GM10266 (cell line): ENCODE measurements at regions not wholly inside any gene's neighbourhood (a gene's known extent, or its start where the extent isn't known, plus 50 kb on each side); places are given as distances from the start of the nearest gene placed in this dataset.

Experiments used
- DNase-seq: peaks from one replicate; pipeline ENCODE4 v3.0.0; 2012; ENCODE audit errors: extremely low spot score
- TF ChIP-seq, protein P1 (sequence below): IDR thresholded peaks from 2 replicates; pipeline ENCODE4 v1.5.1; 2012; ENCODE audit warnings: mild to moderate bottlenecking, low read depth; ENCODE audit not compliant: control insufficient read depth, insufficient read depth; ENCODE audit errors: missing control alignments

DNA sequence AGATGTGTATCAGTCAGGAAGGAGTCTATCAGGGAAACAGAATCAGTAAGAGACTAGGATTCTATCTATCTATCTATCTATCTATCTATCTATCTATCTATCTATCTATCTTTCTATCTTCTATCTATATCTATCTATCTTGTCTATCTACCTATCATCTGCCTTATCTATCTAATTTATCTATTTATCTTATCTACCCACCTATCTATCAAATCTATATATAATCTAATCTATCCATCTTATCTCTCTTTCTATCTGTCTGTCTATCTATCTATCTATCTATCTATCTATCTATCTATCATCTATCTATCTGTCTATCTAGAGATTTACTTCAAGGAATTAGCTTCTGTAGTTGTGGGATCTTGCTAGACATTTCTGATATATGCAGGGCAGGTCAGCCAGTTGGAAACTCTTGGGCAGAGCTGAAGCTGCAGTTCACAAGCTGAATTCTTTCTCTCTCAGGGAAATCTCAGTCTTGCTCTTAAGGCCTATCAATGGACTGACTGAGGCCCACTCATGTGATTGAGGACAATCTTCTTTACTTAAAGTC is 140.2 kb upstream of the JUN start:
- TF ChIP-seq, protein P1, sequence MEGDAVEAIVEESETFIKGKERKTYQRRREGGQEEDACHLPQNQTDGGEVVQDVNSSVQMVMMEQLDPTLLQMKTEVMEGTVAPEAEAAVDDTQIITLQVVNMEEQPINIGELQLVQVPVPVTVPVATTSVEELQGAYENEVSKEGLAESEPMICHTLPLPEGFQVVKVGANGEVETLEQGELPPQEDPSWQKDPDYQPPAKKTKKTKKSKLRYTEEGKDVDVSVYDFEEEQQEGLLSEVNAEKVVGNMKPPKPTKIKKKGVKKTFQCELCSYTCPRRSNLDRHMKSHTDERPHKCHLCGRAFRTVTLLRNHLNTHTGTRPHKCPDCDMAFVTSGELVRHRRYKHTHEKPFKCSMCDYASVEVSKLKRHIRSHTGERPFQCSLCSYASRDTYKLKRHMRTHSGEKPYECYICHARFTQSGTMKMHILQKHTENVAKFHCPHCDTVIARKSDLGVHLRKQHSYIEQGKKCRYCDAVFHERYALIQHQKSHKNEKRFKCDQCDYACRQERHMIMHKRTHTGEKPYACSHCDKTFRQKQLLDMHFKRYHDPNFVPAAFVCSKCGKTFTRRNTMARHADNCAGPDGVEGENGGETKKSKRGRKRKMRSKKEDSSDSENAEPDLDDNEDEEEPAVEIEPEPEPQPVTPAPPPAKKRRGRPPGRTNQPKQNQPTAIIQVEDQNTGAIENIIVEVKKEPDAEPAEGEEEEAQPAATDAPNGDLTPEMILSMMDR: no peak
- DNase-seq: no peak

DNA sequence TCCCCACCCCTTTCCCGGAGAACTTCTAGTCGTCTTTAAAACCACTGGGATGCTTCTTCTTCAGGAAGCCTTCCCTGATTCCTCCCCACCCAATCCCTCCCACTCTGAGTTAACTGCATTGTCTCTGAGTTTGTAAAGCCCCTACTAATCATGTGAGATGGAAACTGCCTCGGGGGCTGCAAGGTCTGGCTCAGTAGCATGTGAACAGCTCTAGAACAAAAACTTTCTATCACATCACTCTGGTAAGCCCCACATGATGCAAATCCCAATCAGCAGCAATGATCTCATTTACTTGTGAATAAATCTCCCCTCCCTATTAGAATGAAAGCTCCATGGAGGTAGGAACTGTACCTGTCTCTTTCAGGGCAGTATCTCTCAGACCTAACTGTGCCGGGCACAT is 141.0 kb upstream of the JUN start:
- TF ChIP-seq, protein P1: no peak
- no peak for DNase-seq

DNA sequence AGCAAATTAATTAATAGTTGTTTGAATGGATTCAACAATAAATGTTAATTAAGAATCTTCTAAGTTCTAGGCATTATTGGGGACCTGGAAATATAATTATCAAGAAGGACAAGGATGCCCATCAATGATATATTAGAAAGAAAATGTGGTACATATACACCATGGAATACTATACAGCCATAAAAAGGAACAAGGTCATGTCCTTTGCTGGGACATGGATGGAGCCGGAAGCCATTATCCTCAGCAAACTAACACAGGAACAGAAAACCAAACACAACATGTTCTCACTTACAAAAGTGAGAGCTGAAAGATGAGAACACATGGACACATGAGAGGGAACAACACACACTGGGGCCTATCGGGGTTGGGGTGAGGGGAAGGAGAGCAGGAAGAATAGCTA is 141.4 kb upstream of the JUN start:
- no peak for DNase-seq
- TF ChIP-seq, protein P1: no peak

DNA sequence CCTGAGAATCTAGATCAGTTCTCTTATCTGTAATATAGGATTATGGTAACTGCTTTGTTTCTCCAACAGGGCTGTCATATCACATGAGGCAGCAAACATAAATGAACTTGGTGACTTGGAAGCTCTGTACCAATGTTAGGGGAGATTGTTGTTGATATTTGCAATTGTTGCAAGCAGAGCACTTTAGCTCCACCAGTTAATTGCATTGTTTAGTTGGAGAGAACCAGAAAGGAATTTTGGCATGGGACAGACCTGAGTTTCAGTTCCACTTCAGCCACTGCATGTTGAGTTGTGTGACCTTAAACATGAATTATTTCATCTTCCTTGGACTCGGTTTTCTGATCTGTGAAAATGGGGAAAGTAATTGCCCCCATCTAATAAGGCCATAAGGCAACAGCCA is 142.3 kb upstream of the JUN start:
- TF ChIP-seq, protein P1: no peak
- no peak for DNase-seq

DNA sequence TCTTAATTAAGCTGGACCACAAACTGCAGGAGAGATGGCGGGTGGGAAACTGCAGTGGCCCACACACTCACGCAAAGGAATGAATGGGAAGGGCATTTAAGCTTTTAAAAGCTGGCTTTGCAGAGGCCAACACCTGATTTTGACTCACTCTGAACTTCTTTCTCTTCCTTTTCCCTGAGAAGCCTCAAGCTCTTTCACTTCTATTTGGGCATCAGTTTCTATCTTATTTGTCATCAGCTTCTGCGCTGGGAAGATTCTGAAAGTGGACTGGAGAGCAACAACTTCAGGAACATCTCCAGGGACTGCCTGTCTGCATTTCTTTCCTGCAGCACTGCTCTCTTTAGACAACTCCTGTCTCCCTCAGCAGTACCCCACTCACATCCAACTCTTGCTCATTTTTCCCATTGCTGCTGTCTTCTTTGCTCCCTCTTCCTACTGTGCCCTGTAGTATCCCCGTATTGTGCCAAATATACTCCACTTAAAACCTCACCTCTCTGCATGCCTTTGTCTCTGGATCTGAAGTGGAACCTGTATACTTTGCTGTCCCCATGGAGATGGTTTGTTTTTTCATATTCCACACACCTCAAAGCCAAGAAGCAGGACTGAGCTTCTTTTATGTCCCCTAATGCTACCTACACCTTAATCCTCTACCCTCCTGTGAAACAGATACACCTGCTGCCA is 143.3 kb upstream of the JUN start:
- DNase-seq: no peak
- TF ChIP-seq, protein P1: no peak

DNA sequence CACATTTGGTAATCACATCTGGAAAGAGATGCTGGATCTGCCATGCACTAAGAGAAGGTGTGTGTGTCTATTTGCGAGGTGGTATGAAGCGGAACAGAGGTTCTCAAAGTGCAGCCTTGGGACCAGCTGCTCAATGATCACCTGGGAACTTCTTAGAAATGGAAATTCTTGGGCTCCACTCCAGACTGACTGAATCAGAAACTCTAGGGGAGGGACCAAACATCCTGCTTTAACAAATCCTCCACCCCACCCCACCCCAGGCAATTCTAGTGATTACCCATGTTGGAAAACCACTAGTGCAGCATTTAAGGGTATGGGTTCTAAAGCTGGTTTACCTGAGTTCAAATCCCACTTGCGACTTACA is 143.9 kb upstream of the JUN start:
- TF ChIP-seq, protein P1: no peak
- DNase-seq: no peak

DNA sequence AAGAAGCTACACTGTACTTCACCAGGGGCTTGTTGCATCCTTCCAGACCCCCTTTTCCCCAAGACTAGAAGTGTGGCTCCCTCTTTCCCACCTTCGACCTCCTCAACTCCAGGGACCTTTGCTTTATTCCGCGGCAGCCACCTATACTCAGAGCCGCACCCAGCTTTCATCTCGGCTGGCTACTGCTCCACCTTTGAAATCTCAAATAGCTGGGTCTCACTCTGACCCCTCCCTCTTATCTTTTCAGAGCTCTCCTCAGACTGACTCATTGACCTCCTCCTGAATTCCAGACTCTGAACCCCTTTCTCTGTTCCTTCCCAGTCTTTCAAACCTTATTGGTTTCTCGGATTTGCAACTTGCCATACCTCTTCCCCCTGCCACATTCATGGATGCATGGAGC is 144.7 kb upstream of the JUN start:
- TF ChIP-seq, protein P1: no peak
- no peak for DNase-seq
